ENCODE measurements at regions not wholly inside any gene's neighbourhood (a gene's known extent, or its start where the extent isn't known, plus 50 kb on each side); places are given as distances from the start of the nearest gene placed in this dataset.
A peak's percentile ranks its signal among the peaks of the same experiment; 100 is the strongest.

- Histone ChIP-seq H3K4me1 (ENCODE audit: control insufficient read depth, insufficient read depth, low read length) (no peaks in the 10 kb centered on the region), H3K4me3 (ENCODE audit: low read length) (no peak overlapping the region), H3K27me3 (ENCODE audit: control insufficient read depth, insufficient read depth, low read length) (no peaks in the 10 kb centered on the region), H3K27ac (ENCODE audit: low read length) (no peak overlapping the region), H3K9me3 (ENCODE audit: control insufficient read depth, low read depth, low read length) (no peaks in the 10 kb centered on the region), H3K36me3 (ENCODE audit: control insufficient read depth, insufficient read depth, low read length) (no peaks in the 10 kb centered on the region)
- no CpG with 5 or more reads among the region's 4 CpGs for WGBS (ENCODE audit: insufficient coverage, low lambda C conversion rate)
- DNase-seq = no peak
Observed at GRCh38 chr5:173752653-173753052, 135.5 kb upstream of the CPEB4 start.

GRCh38 chr5:173753307-173754168 lies 134.6 kb upstream of the CPEB4 start:
- Histone ChIP-seq H3K4me3 (ENCODE audit: low read length) (no peak overlapping the region), H3K27me3 (ENCODE audit: control insufficient read depth, insufficient read depth, low read length) (no peaks in the 10 kb centered on the region), H3K27ac (ENCODE audit: low read length) (no peak overlapping the region), H3K4me1 (ENCODE audit: control insufficient read depth, insufficient read depth, low read length) (no peaks in the 10 kb centered on the region), H3K9me3 (ENCODE audit: control insufficient read depth, low read depth, low read length) (no peaks in the 10 kb centered on the region), H3K36me3 (ENCODE audit: control insufficient read depth, insufficient read depth, low read length) (no peaks in the 10 kb centered on the region)
- WGBS (ENCODE audit: insufficient coverage, low lambda C conversion rate) = no CpG with 5 or more reads among the region's 15 CpGs
- DNase-seq = no peak

- no peak overlapping the region for H3K4me3 ChIP-seq (ENCODE audit: low read length)
- H3K27me3 ChIP-seq (ENCODE audit: control insufficient read depth, insufficient read depth, low read length) = no peaks in the 10 kb centered on the region
- peaks cover 17% of the 10 kb centered on the region for H3K4me1 ChIP-seq (ENCODE audit: control insufficient read depth, insufficient read depth, low read length)
- no peaks in the 10 kb centered on the region for H3K36me3 ChIP-seq (ENCODE audit: control insufficient read depth, insufficient read depth, low read length)
- no peak overlapping the region for H3K27ac ChIP-seq (ENCODE audit: low read length)
- no peaks in the 10 kb centered on the region for H3K9me3 ChIP-seq (ENCODE audit: control insufficient read depth, low read depth, low read length)
- no CpG with 5 or more reads among the region's 3 CpGs for WGBS (ENCODE audit: insufficient coverage, low lambda C conversion rate)
- DNase-seq = peak in 1 of 2 donors; percentile 76
Observed at GRCh38 chr5:173755319-173755718, 132.8 kb upstream of the CPEB4 start.

- no peak overlapping the region for H3K4me3 ChIP-seq (ENCODE audit: low read length)
- H3K9me3 ChIP-seq (ENCODE audit: control insufficient read depth, low read depth, low read length) = no peaks in the 10 kb centered on the region
- no peaks in the 10 kb centered on the region for H3K27me3 ChIP-seq (ENCODE audit: control insufficient read depth, insufficient read depth, low read length)
- 100% methylated on average over 1 of the region's 12 CpGs for WGBS (ENCODE audit: insufficient coverage, low lambda C conversion rate)
- no peak overlapping the region for H3K27ac ChIP-seq (ENCODE audit: low read length)
- no peak for DNase-seq
- peaks cover 40% of the 10 kb centered on the region for H3K4me1 ChIP-seq (ENCODE audit: control insufficient read depth, insufficient read depth, low read length)
- no peaks in the 10 kb centered on the region for H3K36me3 ChIP-seq (ENCODE audit: control insufficient read depth, insufficient read depth, low read length)
Observed at GRCh38 chr5:173757403-173758209, 130.5 kb upstream of the CPEB4 start.

- H3K27me3 ChIP-seq (ENCODE audit: control insufficient read depth, insufficient read depth, low read length) = no peaks in the 10 kb centered on the region
- H3K4me1 ChIP-seq (ENCODE audit: control insufficient read depth, insufficient read depth, low read length) = peaks cover 49% of the 10 kb centered on the region
- no CpG with 5 or more reads among the region's 3 CpGs for WGBS (ENCODE audit: insufficient coverage, low lambda C conversion rate)
- peak overlapping the region; percentile 97 for H3K27ac ChIP-seq (ENCODE audit: low read length)
- H3K9me3 ChIP-seq (ENCODE audit: control insufficient read depth, low read depth, low read length) = no peaks in the 10 kb centered on the region
- H3K4me3 ChIP-seq (ENCODE audit: low read length) = no peak overlapping the region
- no peaks in the 10 kb centered on the region for H3K36me3 ChIP-seq (ENCODE audit: control insufficient read depth, insufficient read depth, low read length)
- DNase-seq = no peak
Observed at GRCh38 chr5:173758676-173759075, 129.5 kb upstream of the CPEB4 start.

- peak overlapping the region; percentile 97 for H3K27ac ChIP-seq (ENCODE audit: low read length)
- no peaks in the 10 kb centered on the region for H3K9me3 ChIP-seq (ENCODE audit: control insufficient read depth, low read depth, low read length)
- WGBS (ENCODE audit: insufficient coverage, low lambda C conversion rate) = no CpG with 5 or more reads among the region's 8 CpGs
- DNase-seq = peak; percentile 61 to 74
- H3K36me3 ChIP-seq (ENCODE audit: control insufficient read depth, insufficient read depth, low read length) = no peaks in the 10 kb centered on the region
- no peak overlapping the region for H3K4me3 ChIP-seq (ENCODE audit: low read length)
- no peaks in the 10 kb centered on the region for H3K27me3 ChIP-seq (ENCODE audit: control insufficient read depth, insufficient read depth, low read length)
- H3K4me1 ChIP-seq (ENCODE audit: control insufficient read depth, insufficient read depth, low read length) = peaks cover 58% of the 10 kb centered on the region
Observed at GRCh38 chr5:173759691-173760090, 128.5 kb upstream of the CPEB4 start.

GRCh38 chr5:173760461-173761177 lies 127.5 kb upstream of the CPEB4 start:
- Histone ChIP-seq H3K4me3 (ENCODE audit: low read length) (no peak overlapping the region), H3K9me3 (ENCODE audit: control insufficient read depth, low read depth, low read length) (no peaks in the 10 kb centered on the region), H3K4me1 (ENCODE audit: control insufficient read depth, insufficient read depth, low read length) (peaks cover 68% of the 10 kb centered on the region), H3K27ac (ENCODE audit: low read length) (peak overlapping the region; percentile 97), H3K36me3 (ENCODE audit: control insufficient read depth, insufficient read depth, low read length) (no peaks in the 10 kb centered on the region), H3K27me3 (ENCODE audit: control insufficient read depth, insufficient read depth, low read length) (no peaks in the 10 kb centered on the region)
- no CpG with 5 or more reads among the region's 5 CpGs for WGBS (ENCODE audit: insufficient coverage, low lambda C conversion rate)
- DNase-seq = no peak

GRCh38 chr5:173761178-173761513 lies 127.0 kb upstream of the CPEB4 start:
- Histone ChIP-seq H3K9me3 (ENCODE audit: control insufficient read depth, low read depth, low read length) (no peaks in the 10 kb centered on the region), H3K4me3 (ENCODE audit: low read length) (no peak overlapping the region), H3K27me3 (ENCODE audit: control insufficient read depth, insufficient read depth, low read length) (no peaks in the 10 kb centered on the region), H3K4me1 (ENCODE audit: control insufficient read depth, insufficient read depth, low read length) (peaks cover 73% of the 10 kb centered on the region), H3K27ac (ENCODE audit: low read length) (peak overlapping the region; percentile 97), H3K36me3 (ENCODE audit: control insufficient read depth, insufficient read depth, low read length) (no peaks in the 10 kb centered on the region)
- 50% methylated on average over 2 of the region's 4 CpGs for WGBS (ENCODE audit: insufficient coverage, low lambda C conversion rate)
- peak; percentile 68 to 86 for DNase-seq

- Histone ChIP-seq H3K27me3 (ENCODE audit: control insufficient read depth, insufficient read depth, low read length) (no peaks in the 10 kb centered on the region), H3K9me3 (ENCODE audit: control insufficient read depth, low read depth, low read length) (no peaks in the 10 kb centered on the region), H3K4me3 (ENCODE audit: low read length) (no peak overlapping the region), H3K4me1 (ENCODE audit: control insufficient read depth, insufficient read depth, low read length) (peaks cover 77% of the 10 kb centered on the region), H3K36me3 (ENCODE audit: control insufficient read depth, insufficient read depth, low read length) (no peaks in the 10 kb centered on the region), H3K27ac (ENCODE audit: low read length) (peak overlapping the region; percentile 97)
- peak; percentile 84 to 89 for DNase-seq
- no CpG with 5 or more reads among the region's 5 CpGs for WGBS (ENCODE audit: insufficient coverage, low lambda C conversion rate)
Observed at GRCh38 chr5:173762045-173762444, 126.1 kb upstream of the CPEB4 start.

- Histone ChIP-seq H3K9me3 (ENCODE audit: control insufficient read depth, low read depth, low read length) (no peaks in the 10 kb centered on the region), H3K4me1 (ENCODE audit: control insufficient read depth, insufficient read depth, low read length) (peaks cover 78% of the 10 kb centered on the region), H3K27ac (ENCODE audit: low read length) (peak overlapping the region; percentile 97), H3K27me3 (ENCODE audit: control insufficient read depth, insufficient read depth, low read length) (no peaks in the 10 kb centered on the region), H3K4me3 (ENCODE audit: low read length) (no peak overlapping the region), H3K36me3 (ENCODE audit: control insufficient read depth, insufficient read depth, low read length) (no peaks in the 10 kb centered on the region)
- DNase-seq = peak; percentile 91 to 93
- WGBS (ENCODE audit: insufficient coverage, low lambda C conversion rate) = 23% methylated on average over 6 of the region's 7 CpGs
Observed at GRCh38 chr5:173762930-173763329, 125.2 kb upstream of the CPEB4 start.

Measured in large intestine (tissue), 3 donors.